HG03108 (cell line): ENCODE measurements at regions not wholly inside any gene's neighbourhood (a gene's known extent, or its start where the extent isn't known, plus 50 kb on each side); places are given as distances from the start of the nearest gene placed in this dataset.

Experiments used
- ATAC-seq: cut with Tn5 transposase; IDR thresholded peaks from one replicate; pipeline ENCODE4 v1.9.1; 2021; ENCODE audit warnings: moderate library complexity; ENCODE audit not compliant: unreplicated experiment

DNA sequence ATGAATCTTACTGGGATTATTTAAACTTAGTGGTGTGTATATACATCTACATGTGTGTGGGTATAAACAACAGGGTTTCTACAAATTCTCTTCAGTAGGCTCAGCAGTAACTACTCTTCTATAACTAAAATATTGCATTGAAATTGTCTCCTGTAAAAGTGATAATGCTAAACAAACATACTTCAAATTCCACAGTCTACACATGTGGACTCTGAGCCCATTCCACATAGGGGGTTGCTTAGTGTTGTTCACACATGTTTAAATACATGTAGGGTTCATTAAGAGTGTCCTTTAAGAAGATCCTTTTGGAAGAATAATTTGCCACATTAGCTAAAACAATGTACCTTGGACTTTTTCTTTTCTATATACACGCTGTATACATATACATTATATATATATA lies 152.8 kb upstream of the VRK2 start:
- no peak for ATAC-seq

DNA sequence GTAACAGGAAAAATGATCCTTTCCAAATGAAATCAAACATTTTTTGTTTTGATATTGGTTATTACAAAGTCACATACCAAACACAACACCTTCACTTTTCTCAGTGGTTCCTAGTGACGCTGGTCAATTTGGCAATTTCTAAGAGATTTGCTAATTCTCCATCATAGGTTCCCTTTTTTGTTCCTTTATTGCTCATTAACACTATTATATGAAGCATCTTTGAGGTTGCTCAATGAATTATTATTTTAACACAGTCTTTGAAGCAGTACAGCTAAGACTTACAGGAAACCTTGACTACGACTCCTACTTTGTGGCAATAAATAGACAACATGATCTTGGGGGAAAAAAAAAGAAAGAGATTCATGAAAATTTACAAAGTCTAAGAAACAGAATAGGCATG lies 152.2 kb upstream of the VRK2 start:
- no peak for ATAC-seq

DNA sequence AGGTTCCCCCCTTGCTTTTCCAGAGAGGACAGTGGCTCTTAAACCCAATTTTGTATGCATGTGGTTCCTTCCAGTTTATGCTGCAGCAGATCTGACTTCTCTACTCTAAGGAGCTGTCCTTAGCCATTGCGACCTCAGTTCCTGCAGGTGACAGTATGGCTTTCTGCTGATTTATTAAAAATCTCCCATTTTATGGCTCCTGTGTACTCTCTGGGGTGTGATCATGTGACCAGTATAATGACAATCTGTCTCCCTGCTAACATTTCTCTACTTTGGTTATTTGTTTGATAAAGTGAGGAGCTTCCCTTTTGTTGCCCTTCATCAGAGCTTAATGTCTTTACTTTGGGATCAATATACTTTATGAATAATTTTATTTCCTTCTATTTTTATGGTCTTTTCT lies 148.7 kb upstream of the VRK2 start:
- no peak for ATAC-seq

DNA sequence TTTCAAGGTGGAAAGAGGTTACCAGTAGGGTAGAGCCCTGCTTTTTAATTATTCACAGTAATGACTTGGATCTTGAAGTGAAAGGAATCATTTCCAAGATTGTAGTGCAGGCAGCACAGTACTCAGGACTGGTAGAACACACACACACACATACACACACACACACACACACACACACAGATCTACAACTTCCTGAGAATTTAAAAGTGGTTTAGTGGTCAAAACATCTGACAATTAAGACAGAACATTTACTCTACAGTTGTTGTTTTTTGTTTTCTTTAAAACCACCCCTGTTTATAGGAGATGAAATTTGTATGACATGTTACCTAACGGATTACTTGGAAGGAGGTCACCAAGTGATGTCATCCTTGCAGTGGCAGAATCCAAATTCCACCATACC lies 146.7 kb upstream of the VRK2 start:
- no peak for ATAC-seq

DNA sequence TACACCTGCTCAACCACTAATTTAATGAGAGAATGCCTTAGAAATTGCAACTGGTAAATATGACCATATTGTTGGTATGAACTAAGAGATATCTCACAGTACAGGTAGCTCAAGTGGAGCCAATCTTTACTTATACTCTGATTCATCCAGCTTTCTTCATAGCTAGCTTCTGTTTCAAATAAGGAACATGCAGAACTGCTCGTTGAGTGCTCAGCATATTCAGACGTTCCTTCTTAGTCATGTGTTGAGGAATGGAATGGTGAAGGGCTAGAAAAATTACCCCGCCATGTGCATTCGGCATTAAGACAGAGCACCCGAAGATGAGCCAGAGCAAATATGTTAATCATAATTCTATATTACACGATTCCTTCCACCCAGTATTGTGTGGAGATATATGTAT lies 144.0 kb upstream of the VRK2 start:
- ATAC-seq = no peak

DNA sequence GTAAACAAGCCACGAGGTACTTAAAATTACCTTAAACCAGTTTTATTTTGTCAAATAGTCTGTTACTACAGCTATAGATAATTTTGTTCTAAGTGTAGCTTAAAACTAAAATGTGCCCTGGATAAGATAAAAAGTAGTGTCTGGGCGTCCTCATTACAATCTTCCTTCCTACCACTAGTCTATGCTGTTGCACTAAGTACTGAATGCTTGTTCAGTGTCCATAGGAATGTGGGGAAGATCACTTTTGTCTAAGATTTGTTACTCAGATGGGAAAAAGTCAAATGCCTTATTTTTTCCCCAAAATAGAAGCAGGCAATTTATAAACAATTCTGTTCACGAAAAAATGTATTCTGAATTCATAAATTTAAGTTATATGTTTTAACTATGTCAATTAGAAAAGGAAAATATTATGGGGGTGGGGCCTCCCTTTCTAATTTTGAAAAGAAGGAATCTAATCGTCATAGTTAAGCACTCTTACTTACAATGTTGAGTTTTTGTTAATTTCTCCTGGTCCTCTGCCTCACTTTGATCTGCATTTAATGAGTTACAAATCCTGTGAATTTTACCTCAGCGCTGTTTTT lies 140.4 kb upstream of the VRK2 start:
- peak; percentile 53 for ATAC-seq

DNA sequence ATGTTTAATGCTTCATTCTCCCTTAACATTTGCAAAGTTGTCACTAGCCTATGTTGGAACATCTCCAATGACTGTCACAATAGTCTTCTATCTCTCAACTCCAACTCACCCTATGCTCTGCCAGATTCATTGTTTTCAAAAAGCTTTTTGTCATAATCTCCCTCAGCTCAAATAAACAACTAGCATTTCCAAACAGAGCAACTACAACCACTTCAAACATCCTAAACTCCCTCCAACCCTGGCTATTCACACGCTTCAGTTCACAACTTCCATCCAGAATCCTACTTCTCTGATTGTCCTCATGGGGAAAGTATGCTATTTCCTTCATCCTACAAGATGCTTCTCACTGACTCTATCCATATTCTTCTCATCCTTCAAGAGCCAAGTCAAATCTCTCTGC lies 139.2 kb upstream of the VRK2 start:
- no peak for ATAC-seq

DNA sequence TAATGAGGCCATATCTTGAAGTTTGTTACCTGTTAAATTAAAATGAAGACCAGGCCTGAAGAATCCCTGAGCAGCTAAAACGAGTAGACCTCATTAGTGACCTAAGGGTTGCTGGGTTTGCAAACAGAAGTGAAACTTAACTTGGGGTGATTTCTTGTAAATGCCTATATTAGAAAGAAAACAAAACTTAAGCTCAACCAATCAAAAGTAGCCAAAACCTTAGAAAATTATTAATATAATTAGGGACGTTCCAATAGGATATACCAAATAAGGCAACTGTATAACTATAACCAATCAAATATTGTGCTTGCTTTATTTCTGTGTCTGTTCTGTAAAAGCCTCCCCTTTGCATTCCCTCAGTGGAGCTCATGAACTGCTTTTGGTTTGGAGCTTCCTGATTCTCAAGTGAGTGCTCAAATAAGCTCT lies 137.9 kb upstream of the VRK2 start:
- ATAC-seq = peak; percentile 71

DNA sequence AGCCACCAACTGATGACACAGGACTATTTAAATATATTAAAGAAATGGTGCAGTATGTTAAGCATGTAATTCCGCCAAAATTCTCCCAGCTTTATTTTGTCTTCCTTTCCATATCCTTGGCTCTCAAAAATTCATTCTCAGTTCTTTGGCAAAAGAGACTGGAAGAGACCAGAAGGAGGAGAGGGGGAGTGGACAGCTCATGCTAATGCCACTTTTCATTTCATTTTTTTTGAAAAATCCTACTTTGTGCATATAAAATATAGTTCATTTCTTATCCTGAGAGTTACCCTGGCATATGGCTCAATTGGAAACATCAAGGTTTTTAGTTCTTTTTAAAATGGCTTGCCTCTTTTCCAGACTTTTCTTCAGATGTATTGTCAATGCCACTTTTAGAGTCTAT lies 128.5 kb upstream of the VRK2 start:
- no peak for ATAC-seq

DNA sequence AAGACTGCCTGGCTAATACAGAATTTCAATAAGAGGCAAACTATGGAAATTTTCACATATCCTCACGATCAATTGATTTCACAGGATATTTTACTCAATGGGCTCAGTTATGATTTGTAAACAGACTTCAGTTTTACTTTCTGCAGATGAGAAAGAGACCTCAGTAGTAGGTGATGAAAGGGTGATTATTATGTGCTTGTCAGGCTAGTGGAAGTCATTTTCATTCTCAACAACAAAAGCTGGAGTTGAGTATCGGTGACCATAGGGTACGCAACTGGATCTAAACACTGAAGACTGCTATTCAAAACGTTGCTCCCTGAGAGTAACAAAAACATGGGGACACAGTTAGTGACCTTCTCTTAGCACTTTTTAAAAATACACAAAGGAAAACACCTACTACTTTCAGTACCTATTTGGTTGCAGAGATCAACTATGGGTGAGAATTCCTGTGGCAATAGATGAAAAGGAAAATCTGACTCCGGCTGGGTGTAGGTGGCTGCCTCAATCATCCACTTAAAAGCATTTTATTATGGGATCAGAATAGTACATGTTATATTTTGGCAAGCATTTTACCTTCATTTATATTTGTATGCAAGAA lies 126.2 kb upstream of the VRK2 start:
- ATAC-seq = no peak

DNA sequence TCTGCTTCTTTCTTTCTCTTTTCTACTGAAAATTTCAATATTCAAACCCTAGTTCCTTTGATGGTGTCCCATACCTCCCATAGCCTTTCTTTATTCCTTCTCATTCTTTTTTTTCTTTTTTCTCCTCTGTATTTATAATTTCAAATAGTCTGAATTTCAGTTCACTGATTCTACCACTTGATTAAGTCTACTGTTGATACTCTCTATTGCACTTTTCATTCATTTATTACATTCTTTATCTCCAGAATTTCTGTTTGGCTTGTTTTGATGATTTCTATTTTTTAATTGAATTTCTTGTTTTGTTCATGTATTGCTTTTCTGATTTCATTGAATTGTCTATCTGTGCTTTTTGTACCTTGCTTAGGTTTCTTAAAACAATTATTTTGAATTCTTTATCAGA lies 111.9 kb upstream of the VRK2 start:
- no peak for ATAC-seq

DNA sequence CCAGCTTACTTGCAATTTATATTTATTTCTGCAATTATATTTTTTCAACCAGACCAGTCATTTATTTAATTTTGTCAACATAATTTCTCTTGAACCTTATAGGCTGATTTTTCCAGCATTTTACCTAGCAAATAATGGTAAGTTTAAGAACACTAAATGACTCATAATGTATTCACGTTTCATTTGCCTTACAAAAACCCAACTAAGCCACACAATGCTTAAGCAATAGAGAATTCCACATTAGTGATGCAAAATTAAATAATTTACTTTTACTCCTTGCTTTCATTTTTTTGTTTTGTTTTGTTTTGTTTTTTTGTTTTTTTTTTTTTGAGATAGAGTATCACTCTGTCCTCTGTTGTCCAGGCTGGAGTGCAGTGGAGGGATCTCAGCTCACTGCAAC lies 110.4 kb upstream of the VRK2 start:
- no peak for ATAC-seq

DNA sequence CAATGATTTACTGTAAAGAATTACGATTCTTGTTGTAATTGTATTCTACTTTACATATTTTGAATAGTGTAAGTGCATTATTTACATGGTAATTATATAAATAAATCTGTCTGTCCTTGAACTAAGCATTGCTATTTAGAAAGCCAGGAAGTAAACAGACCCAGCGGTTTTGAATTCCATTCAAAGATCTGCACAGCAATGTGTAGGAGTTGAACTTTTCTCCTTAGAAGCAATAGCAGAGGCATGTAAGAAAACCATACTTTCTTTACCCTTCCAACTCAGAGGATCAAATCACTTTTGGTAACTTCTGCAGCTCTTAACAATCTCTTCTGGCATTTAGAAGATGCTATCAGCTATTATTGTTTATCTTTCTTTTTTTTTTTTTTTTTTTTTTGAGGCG lies 109.2 kb upstream of the VRK2 start:
- no peak for ATAC-seq

DNA sequence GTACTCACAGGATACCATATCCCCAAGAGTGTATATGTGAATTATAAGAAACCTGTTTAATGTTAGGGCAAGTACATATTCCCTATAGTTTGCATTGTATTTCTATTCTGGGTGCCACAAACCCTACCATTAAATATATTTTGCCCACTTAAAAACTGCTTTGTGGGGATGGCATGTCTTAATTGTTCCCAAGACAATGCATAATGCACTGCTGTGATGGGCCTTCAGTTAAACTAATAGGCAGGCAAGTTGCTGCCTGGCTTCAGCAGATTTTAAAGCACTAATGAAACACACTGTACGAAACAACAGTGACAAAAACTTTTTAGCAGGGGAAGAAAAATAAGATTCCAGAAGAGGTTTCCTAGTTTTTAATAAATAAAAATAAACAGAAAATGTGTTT lies 104.8 kb upstream of the VRK2 start:
- no peak for ATAC-seq

DNA sequence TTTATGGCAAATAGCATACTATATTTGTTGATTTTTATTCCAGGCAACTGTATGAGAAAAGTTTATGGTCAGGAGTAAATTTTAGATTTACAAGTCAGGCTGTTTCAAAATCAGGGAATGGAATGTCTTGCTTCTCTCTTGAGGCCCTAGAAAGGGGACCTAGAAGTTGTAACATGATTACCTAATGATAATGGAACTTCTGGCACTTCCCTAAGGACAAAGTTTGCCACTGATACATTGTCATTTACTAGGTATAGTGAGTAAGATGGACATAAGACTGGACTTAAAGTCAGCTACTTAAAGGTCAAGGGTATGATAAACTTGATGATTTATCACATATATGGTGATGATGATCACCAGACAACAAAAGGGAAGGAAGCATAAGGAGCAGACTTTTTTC lies 103.3 kb upstream of the VRK2 start:
- no peak for ATAC-seq

DNA sequence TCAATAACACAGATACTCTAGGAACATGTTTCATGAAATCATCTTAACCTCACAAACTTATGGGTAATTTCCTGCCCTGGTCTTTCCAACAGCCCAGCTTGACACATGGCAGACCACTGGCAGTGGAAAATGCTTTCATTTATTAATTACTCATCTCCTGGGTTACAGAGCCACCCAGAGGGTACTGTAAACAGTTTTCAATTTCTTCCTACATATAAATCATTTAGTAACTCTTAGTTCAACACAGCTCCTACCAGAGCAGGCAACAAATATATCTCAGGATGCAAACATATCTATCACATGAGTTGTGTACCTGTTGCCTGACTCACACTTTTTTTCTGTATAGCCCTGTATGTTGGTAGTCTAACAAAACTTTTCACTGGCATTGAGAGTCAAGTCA lies 99.2 kb upstream of the VRK2 start:
- no peak for ATAC-seq

DNA sequence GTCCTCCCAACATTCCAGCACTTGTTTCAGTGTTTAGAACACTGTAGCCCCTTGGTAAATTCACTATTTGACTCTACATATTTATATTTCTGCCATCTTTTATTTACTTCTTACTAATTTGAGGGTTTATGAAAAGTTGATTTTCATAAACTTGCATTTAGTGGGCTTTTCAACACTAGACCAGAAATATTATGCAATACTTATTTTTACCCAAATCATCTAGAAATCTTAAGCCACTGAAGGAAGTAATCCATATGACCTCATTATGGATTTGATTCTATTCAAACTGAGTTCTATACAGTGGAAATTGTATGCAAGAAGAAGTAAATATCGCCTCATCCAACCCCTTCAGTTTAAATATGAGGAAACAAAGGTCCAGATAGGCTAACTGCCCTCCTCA lies 92.6 kb upstream of the VRK2 start:
- no peak for ATAC-seq

DNA sequence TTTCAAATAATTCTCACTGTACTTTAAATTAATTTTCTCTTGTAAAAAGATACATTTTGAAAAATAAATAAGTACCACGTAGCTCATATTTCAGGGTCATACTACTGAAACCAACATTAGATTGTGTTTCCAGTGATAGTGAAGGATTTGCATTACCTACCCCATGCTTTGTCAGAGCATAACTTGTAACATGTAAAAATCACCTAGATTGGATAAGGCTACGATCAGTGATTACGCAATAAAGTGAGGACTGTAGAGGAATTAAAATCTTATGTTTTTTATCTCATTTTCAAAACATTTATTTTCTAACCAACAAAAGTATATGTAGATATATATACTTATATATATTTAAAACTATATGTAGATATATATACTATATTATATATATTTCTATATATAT lies 89.4 kb upstream of the VRK2 start:
- no peak for ATAC-seq

DNA sequence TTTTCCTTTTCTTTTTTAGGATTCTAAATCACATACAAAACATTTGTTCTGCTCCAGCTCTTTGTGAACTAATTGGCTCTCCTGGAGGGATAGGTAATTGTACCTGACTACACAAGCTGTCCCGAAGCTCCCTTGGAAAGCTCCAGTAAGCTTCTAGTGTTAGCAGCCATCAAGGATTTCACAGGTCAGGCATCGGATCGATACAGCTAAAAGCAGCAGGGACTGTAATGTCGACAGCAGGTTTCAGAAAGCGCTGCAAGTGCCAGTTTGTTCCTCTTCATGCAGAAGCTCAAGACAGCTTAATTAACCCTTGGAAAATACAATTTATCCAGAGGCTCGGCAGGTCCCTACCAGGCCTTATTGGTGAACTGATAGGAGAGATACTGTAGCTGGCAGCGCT lies 87.2 kb upstream of the VRK2 start:
- ATAC-seq = no peak

DNA sequence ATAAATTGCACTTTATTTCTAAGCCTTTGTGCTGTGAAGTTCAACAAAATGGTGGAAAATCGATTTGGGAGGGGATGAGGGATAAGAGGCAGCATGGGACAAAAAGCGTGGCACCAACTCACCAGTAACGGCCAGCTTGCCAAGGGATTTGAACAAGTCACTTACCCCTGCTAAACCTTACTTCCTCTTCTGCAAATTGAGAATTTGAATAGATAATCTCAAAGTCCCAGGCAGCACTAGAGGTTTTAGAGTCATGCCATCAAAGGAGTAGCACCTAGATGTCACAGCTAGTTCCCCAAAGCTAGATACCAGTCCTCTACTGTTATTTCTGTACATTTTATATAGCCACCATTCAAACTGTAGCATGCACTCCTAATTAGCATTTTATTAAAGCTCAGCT lies 83.7 kb upstream of the VRK2 start:
- ATAC-seq = no peak

DNA sequence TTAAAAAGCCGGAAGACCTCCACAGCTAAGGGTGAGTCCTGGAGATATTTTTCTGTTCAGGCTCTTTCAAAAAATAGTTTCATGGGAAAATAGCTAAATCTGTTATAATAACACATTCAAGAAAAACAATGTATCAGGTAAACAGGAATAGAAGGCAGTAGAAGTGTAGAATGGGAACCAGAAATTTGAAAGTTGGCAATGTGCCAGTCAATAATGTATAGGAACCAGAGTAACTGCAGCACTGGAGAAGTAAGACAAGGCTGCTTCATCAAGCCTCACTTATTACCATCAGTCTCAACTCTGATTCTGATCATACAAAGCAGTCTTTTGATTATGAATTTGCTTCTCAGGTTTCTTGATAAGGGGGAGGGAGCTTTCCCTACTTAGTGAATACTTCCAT lies 81.4 kb upstream of the VRK2 start:
- no peak for ATAC-seq

DNA sequence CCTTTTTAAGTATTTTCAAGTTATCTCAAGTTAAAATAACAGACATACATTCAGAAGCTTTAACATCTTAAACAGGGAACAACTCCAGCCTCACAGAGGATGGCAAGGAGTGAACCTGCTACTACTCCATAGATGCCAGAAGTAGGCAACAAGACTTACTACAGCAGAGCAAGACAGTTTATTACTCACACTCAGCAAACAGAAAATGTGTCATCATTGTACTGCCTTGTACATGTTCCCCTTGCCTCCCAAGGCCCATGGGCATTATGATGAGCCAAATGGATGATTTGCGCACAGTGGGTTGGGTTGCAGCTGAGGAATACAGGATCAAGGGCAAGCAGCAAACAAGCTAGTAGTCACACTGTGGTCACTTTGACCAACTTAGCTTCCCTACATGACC lies 80.6 kb upstream of the VRK2 start:
- ATAC-seq = no peak

DNA sequence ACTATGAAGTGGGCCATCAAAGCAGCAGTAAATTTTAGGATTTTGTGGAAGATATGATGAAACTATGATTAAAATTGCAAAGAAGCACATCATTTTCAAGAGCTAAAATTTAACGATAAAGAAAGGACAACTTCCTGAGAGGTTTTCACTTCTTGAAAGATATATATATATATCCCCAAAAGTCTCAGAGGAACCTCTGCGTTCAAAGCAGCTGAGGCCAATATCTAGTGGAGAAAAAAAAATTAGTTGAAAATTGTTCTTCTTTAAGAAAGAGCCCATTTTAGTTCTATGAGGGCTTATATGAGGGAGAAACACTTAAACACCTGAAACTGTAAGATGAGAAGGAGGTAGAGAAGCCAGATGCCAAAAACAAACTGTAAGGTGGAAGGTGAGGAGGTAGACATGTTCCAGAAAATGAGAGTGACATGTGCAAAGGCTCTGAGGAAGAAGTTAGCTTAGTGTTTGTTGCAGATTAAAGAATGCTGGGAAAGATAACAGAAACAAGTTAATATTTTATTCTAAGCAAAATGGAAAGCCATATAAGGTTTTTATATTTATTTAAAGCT lies 72.9 kb upstream of the VRK2 start:
- no peak for ATAC-seq
